Liver (tissue), 8 donors: ENCODE measurements at regions not wholly inside any gene's neighbourhood (a gene's known extent, or its start where the extent isn't known, plus 50 kb on each side); places are given as distances from the start of the nearest gene placed in this dataset.

Source experiments
- DNase-seq: peaks from one replicate; pipeline ENCODE4 v3.0.0-alpha.2; 2017; ENCODE audit warnings: low spot score
- H3K27ac ChIP-seq, 2 donors: one replicate each; pipeline ENCODE4 v1.7.0; 2013; ENCODE audit warnings: inconsistent platforms in 2 of 2, low read length in 2 of 2, control low read depth in 1 of 2, low read depth in 1 of 2, mild to moderate bottlenecking in 1 of 2
- H3K27me3 ChIP-seq, 4 donors: one replicate each; pipeline versions ENCODE4 v1.6.1 to v1.7.0; 2013; ENCODE audit warnings: low read length in 3 of 4, inconsistent platforms in 1 of 4, mild to moderate bottlenecking in 1 of 4, moderate library complexity in 1 of 4; ENCODE audit not compliant: control insufficient read depth in 4 of 4, insufficient read depth in 4 of 4
- H3K36me3 ChIP-seq, 4 donors: one replicate each; pipeline versions ENCODE4 v1.6.1 to v1.7.0; 2013; ENCODE audit warnings: low read length in 3 of 4, mild to moderate bottlenecking in 3 of 4, low read depth in 1 of 4, moderate library complexity in 1 of 4; ENCODE audit not compliant: control insufficient read depth in 4 of 4, insufficient read depth in 3 of 4
- H3K4me1 ChIP-seq, 4 donors: one replicate each; pipeline versions ENCODE4 v1.6.1 to v1.7.0; 2013; ENCODE audit warnings: low read length in 3 of 4, mild to moderate bottlenecking in 3 of 4, moderate library complexity in 1 of 4; ENCODE audit not compliant: control insufficient read depth in 4 of 4, insufficient read depth in 4 of 4
- H3K4me3 ChIP-seq, 3 donors: one replicate each; pipeline versions ENCODE4 v1.6.1 to v1.7.0; 2013; ENCODE audit warnings: low read length in 3 of 3, control low read depth in 1 of 3, low read depth in 1 of 3, mild to moderate bottlenecking in 1 of 3
- H3K9ac ChIP-seq, 2 donors: one replicate each; pipeline ENCODE4 v1.7.0; 2013; ENCODE audit warnings: low read length in 2 of 2, mild to moderate bottlenecking in 2 of 2, moderate library complexity in 2 of 2, control low read depth in 1 of 2, low read depth in 1 of 2
- H3K9me3 ChIP-seq, 4 donors: one replicate each; pipeline versions ENCODE4 v1.6.1 to v1.7.0; 2013; ENCODE audit warnings: low read length in 3 of 4; ENCODE audit not compliant: control insufficient read depth in 4 of 4
- EGR1 ChIP-seq, 2 donors: IDR thresholded peaks; 2 replicates each; pipeline ENCODE4 v1.6.1; 2016 to 2018; ENCODE audit warnings: antibody characterized with exemption in 2 of 2, low read depth in 2 of 2
- FOXA1 ChIP-seq: IDR thresholded peaks from 2 replicates; pipeline ENCODE4 v1.6.1; 2016; ENCODE audit warnings: antibody characterized with exemption
- GABPA ChIP-seq, 2 donors: IDR thresholded peaks in 1 of 2; conservative IDR thresholded peaks in 1 of 2; 2 replicates each; pipeline ENCODE4 v1.6.1; 2016; ENCODE audit warnings: antibody characterized with exemption in 2 of 2, mild to moderate bottlenecking in 1 of 2, moderate library complexity in 1 of 2
- HNF4A ChIP-seq, 2 donors: conservative IDR thresholded peaks; 2 replicates each; pipeline ENCODE4 v1.6.1; 2016; ENCODE audit warnings: antibody characterized with exemption in 2 of 2, mild to moderate bottlenecking in 2 of 2
- HNF4G ChIP-seq: IDR thresholded peaks from 2 replicates; pipeline ENCODE4 v1.6.1; 2016; ENCODE audit warnings: antibody characterized with exemption
- JUND ChIP-seq, 2 donors: IDR thresholded peaks; 2 replicates each; pipeline ENCODE4 v1.6.1; 2016; ENCODE audit warnings: antibody characterized with exemption in 2 of 2
- NR2F2 ChIP-seq: IDR thresholded peaks from 2 replicates; pipeline ENCODE4 v1.6.1; 2016; ENCODE audit warnings: antibody characterized with exemption
- RAD21 ChIP-seq, 2 donors: IDR thresholded peaks; 2 replicates each; pipeline ENCODE4 v1.6.1; 2016; ENCODE audit warnings: antibody characterized with exemption in 2 of 2, mild to moderate bottlenecking in 2 of 2
- SP1 ChIP-seq: IDR thresholded peaks from 2 replicates; pipeline ENCODE4 v1.6.1; 2018; ENCODE audit warnings: antibody characterized with exemption, mild to moderate bottlenecking
- YY1 ChIP-seq: IDR thresholded peaks from 2 replicates; pipeline ENCODE4 v1.6.1; 2016; ENCODE audit warnings: antibody characterized with exemption, mild to moderate bottlenecking
- WGBS: extraction: QIAGEN DNeasy Blood & Tissue Kit; methylation state at CpG from one replicate; pipeline ENCODE4 v1.1.7; 2013; 5-methylcytosine and 5-hydroxymethylcytosine counted together
- TF ChIP-seq, protein P1 (sequence below): IDR thresholded peaks from 2 replicates; pipeline ENCODE4 v1.6.1; 2016; ENCODE audit warnings: antibody characterized with exemption, mild to moderate bottlenecking
- TF ChIP-seq, protein P2 (sequence below): IDR thresholded peaks from 2 replicates; pipeline ENCODE4 v1.6.1; 2016; ENCODE audit warnings: antibody characterized with exemption
- TF ChIP-seq, protein P3 (sequence below): fragments of 150-350 bp; IDR thresholded peaks from 2 replicates; pipeline ENCODE4 v1.5.1; 2017; ENCODE audit warnings: improper control_type of control experiment, low read depth, low read length; ENCODE audit not compliant: missing input control
- TF ChIP-seq, protein P4 (sequence below): IDR thresholded peaks from 2 replicates; pipeline ENCODE4 v1.6.1; 2016; ENCODE audit warnings: antibody characterized with exemption
- donor health status: healthy.
- donor health status: healthy.
- donor health status: healthy.
- donor health status: healthy.
- donor health status: healthy.

DNA sequence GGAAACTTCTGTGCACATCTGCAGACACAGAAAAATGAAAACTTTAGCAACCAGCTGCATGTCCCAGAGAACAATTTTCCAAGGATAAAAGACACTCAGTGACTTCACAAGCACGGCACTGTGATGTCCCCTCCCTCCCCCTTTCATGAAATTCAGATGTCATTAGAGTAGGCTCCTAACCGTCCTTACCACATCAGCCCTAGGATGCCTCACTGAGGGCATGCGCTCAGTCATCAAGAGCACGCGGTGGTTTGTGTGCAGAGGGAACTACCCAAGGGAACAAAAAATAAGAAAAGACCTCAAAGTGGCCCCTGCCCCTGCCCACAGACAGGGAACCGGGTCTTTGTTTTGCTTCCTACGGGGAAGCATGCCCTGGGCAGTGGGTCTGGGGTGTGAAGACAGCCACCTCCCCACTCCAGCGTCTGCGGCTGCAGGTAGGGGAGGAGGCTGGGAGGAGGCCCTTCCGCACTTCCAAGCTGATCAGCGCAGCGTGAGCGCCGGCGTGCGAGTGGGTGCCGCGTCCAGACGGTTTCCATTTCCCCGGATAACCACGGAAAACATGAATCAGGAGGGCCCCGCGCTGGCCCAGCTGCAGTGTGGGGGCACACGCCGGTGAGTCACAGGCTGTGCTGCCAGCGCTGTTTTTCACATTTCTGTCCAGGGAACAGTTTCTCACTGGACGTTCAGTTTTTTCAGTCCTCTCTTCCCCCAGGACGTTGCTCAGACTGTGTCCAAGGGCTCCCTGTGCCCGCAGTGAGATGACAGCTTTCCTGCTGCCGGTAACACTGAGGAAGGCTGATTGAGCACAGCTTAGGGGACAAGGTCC, 70.6 kb downstream of the COPS8 start:
- WGBS = 46% methylated on average over 30 of the region's 30 CpGs
- no peak for DNase-seq
- no peak overlapping the region for H3K9ac ChIP-seq

DNA sequence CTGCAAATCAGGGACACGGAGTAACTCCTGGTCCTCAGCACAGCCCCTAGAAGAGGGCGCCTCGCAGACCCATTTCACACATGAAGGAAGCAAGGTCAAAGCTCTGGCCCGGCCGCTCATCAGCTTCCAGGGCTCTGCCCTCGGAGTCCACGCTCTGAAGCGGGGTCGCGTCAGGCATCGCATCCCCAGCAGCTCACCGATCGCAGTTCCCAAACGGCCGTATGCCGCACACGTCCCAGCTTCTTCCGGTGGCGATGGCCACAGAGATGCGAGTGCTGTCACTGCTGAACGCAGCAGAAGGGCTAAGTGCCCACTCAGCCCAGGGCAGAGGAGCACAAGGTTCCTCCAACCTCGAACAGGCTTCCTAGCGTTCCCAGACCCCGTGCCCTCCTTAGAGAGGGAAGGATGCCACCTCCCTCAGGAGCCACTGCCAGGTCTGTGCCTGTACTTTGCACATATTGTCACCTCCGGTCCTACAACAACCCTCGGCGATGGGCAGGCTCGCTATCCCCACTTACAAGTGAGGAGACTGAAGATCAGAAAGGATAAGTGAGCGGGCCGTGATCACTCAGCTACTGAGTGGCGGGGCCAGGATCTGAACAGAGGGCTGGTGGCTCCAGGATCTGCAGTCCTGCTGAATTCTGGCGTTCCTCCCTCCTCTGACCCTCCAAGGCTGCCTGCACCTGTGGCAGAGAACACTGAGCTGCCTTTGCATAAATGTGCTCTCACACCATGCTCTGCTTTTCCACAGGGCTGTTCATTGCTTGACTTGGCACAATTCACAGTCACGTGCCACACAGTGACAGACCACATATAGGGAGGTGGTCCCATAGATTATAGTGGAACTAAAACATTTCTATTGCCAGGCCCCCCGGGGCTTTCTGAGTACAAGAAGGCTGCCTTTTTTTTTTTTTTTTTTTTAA, 71.4 kb downstream of the COPS8 start:
- WGBS = 68% methylated on average over 34 of the region's 34 CpGs
- Histone ChIP-seq H3K36me3 (no peaks in the 10 kb centered on the region), H3K9me3 (no peaks in the 10 kb centered on the region), H3K27ac (no peak overlapping the region), H3K27me3 (peaks cover 0 to 3% (median 0%) of the 10 kb centered on the region in 4 donors), H3K4me3 (no peak overlapping the region), H3K4me1 (no peaks in the 10 kb centered on the region), H3K9ac (no peak overlapping the region)
- no peak for DNase-seq
- TF ChIP-seq HNF4G (no peak), HNF4A (conservative IDR thresholded peaks at IDR 0.05) (no peak), NR2F2 (no peak), YY1 (no peak), EGR1 (IDR thresholded peaks at IDR 0.05; ENCODE audit: low read depth in 2 of 2) (no peak), FOXA1 (no peak)
- TF ChIP-seq, protein P1, sequence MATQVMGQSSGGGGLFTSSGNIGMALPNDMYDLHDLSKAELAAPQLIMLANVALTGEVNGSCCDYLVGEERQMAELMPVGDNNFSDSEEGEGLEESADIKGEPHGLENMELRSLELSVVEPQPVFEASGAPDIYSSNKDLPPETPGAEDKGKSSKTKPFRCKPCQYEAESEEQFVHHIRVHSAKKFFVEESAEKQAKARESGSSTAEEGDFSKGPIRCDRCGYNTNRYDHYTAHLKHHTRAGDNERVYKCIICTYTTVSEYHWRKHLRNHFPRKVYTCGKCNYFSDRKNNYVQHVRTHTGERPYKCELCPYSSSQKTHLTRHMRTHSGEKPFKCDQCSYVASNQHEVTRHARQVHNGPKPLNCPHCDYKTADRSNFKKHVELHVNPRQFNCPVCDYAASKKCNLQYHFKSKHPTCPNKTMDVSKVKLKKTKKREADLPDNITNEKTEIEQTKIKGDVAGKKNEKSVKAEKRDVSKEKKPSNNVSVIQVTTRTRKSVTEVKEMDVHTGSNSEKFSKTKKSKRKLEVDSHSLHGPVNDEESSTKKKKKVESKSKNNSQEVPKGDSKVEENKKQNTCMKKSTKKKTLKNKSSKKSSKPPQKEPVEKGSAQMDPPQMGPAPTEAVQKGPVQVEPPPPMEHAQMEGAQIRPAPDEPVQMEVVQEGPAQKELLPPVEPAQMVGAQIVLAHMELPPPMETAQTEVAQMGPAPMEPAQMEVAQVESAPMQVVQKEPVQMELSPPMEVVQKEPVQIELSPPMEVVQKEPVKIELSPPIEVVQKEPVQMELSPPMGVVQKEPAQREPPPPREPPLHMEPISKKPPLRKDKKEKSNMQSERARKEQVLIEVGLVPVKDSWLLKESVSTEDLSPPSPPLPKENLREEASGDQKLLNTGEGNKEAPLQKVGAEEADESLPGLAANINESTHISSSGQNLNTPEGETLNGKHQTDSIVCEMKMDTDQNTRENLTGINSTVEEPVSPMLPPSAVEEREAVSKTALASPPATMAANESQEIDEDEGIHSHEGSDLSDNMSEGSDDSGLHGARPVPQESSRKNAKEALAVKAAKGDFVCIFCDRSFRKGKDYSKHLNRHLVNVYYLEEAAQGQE = no peak
- TF ChIP-seq, protein P2, sequence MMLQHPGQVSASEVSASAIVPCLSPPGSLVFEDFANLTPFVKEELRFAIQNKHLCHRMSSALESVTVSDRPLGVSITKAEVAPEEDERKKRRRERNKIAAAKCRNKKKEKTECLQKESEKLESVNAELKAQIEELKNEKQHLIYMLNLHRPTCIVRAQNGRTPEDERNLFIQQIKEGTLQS = no peak

More for the DNA sequence above, 70.6 kb downstream of the COPS8 start:
- Histone ChIP-seq H3K36me3 (no peaks in the 10 kb centered on the region), H3K4me1 (no peaks in the 10 kb centered on the region), H3K27ac (no peak overlapping the region), H3K9me3 (no peaks in the 10 kb centered on the region), H3K27me3 (peaks cover 0 to 3% (median 0%) of the 10 kb centered on the region in 4 donors), H3K4me3 (no peak overlapping the region)
- TF ChIP-seq, protein P2 = no peak
- TF ChIP-seq FOXA1 (no peak), JUND (IDR thresholded peaks at IDR 0.05) (no peak), YY1 (no peak), HNF4A (conservative IDR thresholded peaks at IDR 0.05) (no peak), RAD21 (IDR thresholded peaks at IDR 0.05) (no peak), HNF4G (no peak), EGR1 (IDR thresholded peaks at IDR 0.05; ENCODE audit: low read depth in 2 of 2) (no peak), GABPA (IDR thresholded peaks at IDR 0.05 in 1 of 2, conservative IDR thresholded peaks at IDR 0.05 in 1 of 2) (no peak), SP1 (no peak)
- TF ChIP-seq, protein P3, sequence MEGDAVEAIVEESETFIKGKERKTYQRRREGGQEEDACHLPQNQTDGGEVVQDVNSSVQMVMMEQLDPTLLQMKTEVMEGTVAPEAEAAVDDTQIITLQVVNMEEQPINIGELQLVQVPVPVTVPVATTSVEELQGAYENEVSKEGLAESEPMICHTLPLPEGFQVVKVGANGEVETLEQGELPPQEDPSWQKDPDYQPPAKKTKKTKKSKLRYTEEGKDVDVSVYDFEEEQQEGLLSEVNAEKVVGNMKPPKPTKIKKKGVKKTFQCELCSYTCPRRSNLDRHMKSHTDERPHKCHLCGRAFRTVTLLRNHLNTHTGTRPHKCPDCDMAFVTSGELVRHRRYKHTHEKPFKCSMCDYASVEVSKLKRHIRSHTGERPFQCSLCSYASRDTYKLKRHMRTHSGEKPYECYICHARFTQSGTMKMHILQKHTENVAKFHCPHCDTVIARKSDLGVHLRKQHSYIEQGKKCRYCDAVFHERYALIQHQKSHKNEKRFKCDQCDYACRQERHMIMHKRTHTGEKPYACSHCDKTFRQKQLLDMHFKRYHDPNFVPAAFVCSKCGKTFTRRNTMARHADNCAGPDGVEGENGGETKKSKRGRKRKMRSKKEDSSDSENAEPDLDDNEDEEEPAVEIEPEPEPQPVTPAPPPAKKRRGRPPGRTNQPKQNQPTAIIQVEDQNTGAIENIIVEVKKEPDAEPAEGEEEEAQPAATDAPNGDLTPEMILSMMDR = no peak
- TF ChIP-seq, protein P1 = no peak
- TF ChIP-seq, protein P4, sequence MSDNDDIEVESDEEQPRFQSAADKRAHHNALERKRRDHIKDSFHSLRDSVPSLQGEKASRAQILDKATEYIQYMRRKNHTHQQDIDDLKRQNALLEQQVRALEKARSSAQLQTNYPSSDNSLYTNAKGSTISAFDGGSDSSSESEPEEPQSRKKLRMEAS = no peak
